Neuron (in vitro differentiated cells): ENCODE measurements at regions not wholly inside any gene's neighbourhood (a gene's known extent, or its start where the extent isn't known, plus 50 kb on each side); places are given as distances from the start of the nearest gene placed in this dataset.

ENCODE experiments used
- H2AFZ ChIP-seq: one replicate; pipeline ENCODE4 v1.6.1; 2013; ENCODE audit warnings: low read depth, mild to moderate bottlenecking, inconsistent platforms, low read length, moderate library complexity
- H3K27me3 ChIP-seq: one replicate; pipeline ENCODE4 v1.6.1; 2013; ENCODE audit warnings: low read length; ENCODE audit not compliant: insufficient read depth
- H3K36me3 ChIP-seq: one replicate; pipeline ENCODE4 v1.6.1; 2013; ENCODE audit warnings: low read length; ENCODE audit not compliant: insufficient read depth
- H3K4me1 ChIP-seq: one replicate; pipeline ENCODE4 v1.6.1; 2013; ENCODE audit warnings: low read length; ENCODE audit not compliant: insufficient read depth
- H3K4me3 ChIP-seq: 2 replicates; pipeline ENCODE4 v1.5.1; 2013; ENCODE audit warnings: mild to moderate bottlenecking, low read length, moderate library complexity
- H3K9me3 ChIP-seq: one replicate; pipeline ENCODE4 v1.6.1; 2013; ENCODE audit warnings: low read length

GRCh38 chr7:137172105-137172590 is 171.4 kb downstream of the PTN start:
- no peak overlapping the region for H2AFZ ChIP-seq
- H3K36me3 ChIP-seq, result no peaks in the 10 kb centered on the region
- no peaks in the 10 kb centered on the region for H3K9me3 ChIP-seq
- H3K27me3 ChIP-seq, result no peaks in the 10 kb centered on the region
- H3K4me1 ChIP-seq, result no peaks in the 10 kb centered on the region
- H3K4me3 ChIP-seq, result no peak overlapping the region

- no peaks in the 10 kb centered on the region for H3K9me3 ChIP-seq
- no peaks in the 10 kb centered on the region for H3K4me1 ChIP-seq
- H3K27me3 ChIP-seq, result no peaks in the 10 kb centered on the region
- no peaks in the 10 kb centered on the region for H3K36me3 ChIP-seq
- H3K4me3 ChIP-seq, result no peak overlapping the region
- no peak overlapping the region for H2AFZ ChIP-seq
These were observed 174.2 kb downstream of the PTN start for GRCh38 chr7:137169282-137169698.

- Histone ChIP-seq H3K36me3 (no peaks in the 10 kb centered on the region), H3K4me3 (no peak overlapping the region), H2AFZ (no peak overlapping the region), H3K4me1 (no peaks in the 10 kb centered on the region), H3K27me3 (no peaks in the 10 kb centered on the region), H3K9me3 (no peaks in the 10 kb centered on the region)
These were observed 175.9 kb downstream of the PTN start for GRCh38 chr7:137167609-137168008.

GRCh38 chr7:137166363-137166762 is 177.2 kb downstream of the PTN start:
- Histone ChIP-seq H3K36me3 (no peaks in the 10 kb centered on the region), H3K4me3 (no peak overlapping the region), H3K9me3 (no peaks in the 10 kb centered on the region), H2AFZ (no peak overlapping the region), H3K4me1 (no peaks in the 10 kb centered on the region), H3K27me3 (no peaks in the 10 kb centered on the region)

GRCh38 chr7:137165786-137166185 is 177.7 kb downstream of the PTN start:
- Histone ChIP-seq H2AFZ (no peak overlapping the region), H3K9me3 (no peaks in the 10 kb centered on the region), H3K27me3 (no peaks in the 10 kb centered on the region), H3K4me1 (no peaks in the 10 kb centered on the region), H3K36me3 (no peaks in the 10 kb centered on the region), H3K4me3 (no peak overlapping the region)

- no peak overlapping the region for H3K4me3 ChIP-seq
These were observed 178.3 kb downstream of the PTN start for GRCh38 chr7:137165241-137165640.

GRCh38 chr7:137164251-137164650 is 179.3 kb downstream of the PTN start:
- no peaks in the 10 kb centered on the region for H3K4me1 ChIP-seq
- H3K4me3 ChIP-seq, result no peak overlapping the region
- no peaks in the 10 kb centered on the region for H3K27me3 ChIP-seq
- H3K36me3 ChIP-seq, result no peaks in the 10 kb centered on the region
- no peaks in the 10 kb centered on the region for H3K9me3 ChIP-seq
- no peak overlapping the region for H2AFZ ChIP-seq

More at GRCh38 chr7:137165241-137165640, 178.3 kb downstream of the PTN start:
- Histone ChIP-seq H2AFZ (no peak overlapping the region), H3K36me3 (no peaks in the 10 kb centered on the region), H3K27me3 (no peaks in the 10 kb centered on the region), H3K4me1 (no peaks in the 10 kb centered on the region), H3K9me3 (no peaks in the 10 kb centered on the region)

- H3K36me3 ChIP-seq, result no peaks in the 10 kb centered on the region
- H2AFZ ChIP-seq, result no peak overlapping the region
- no peaks in the 10 kb centered on the region for H3K9me3 ChIP-seq
- no peaks in the 10 kb centered on the region for H3K4me1 ChIP-seq
- H3K27me3 ChIP-seq, result no peaks in the 10 kb centered on the region
- no peak overlapping the region for H3K4me3 ChIP-seq
These were observed 183.3 kb downstream of the PTN start for GRCh38 chr7:137160236-137160635.

GRCh38 chr7:137157256-137157655 is 186.3 kb downstream of the PTN start:
- H3K27me3 ChIP-seq, result no peaks in the 10 kb centered on the region
- no peaks in the 10 kb centered on the region for H3K4me1 ChIP-seq
- no peak overlapping the region for H3K4me3 ChIP-seq
- no peaks in the 10 kb centered on the region for H3K9me3 ChIP-seq
- H2AFZ ChIP-seq, result no peak overlapping the region
- no peaks in the 10 kb centered on the region for H3K36me3 ChIP-seq

- Histone ChIP-seq H2AFZ (no peak overlapping the region), H3K9me3 (no peaks in the 10 kb centered on the region), H3K4me1 (no peaks in the 10 kb centered on the region), H3K27me3 (no peaks in the 10 kb centered on the region), H3K4me3 (no peak overlapping the region), H3K36me3 (no peaks in the 10 kb centered on the region)
These were observed 191.9 kb downstream of the PTN start for GRCh38 chr7:137151690-137152052.

GRCh38 chr7:137151041-137151689 is 192.4 kb downstream of the PTN start:
- H3K36me3 ChIP-seq, result no peaks in the 10 kb centered on the region
- no peaks in the 10 kb centered on the region for H3K27me3 ChIP-seq
- no peaks in the 10 kb centered on the region for H3K9me3 ChIP-seq
- H3K4me3 ChIP-seq, result no peak overlapping the region
- H2AFZ ChIP-seq, result peak overlapping the region; percentile 51
- no peaks in the 10 kb centered on the region for H3K4me1 ChIP-seq

- no peaks in the 10 kb centered on the region for H3K27me3 ChIP-seq
- no peak overlapping the region for H3K4me3 ChIP-seq
- no peaks in the 10 kb centered on the region for H3K9me3 ChIP-seq
- H3K36me3 ChIP-seq, result no peaks in the 10 kb centered on the region
- H3K4me1 ChIP-seq, result no peaks in the 10 kb centered on the region
- no peak overlapping the region for H2AFZ ChIP-seq
These were observed 196.2 kb downstream of the PTN start for GRCh38 chr7:137147338-137147720.

- Histone ChIP-seq H3K4me1 (no peaks in the 10 kb centered on the region), H2AFZ (no peak overlapping the region), H3K27me3 (no peaks in the 10 kb centered on the region), H3K9me3 (no peaks in the 10 kb centered on the region), H3K4me3 (no peak overlapping the region), H3K36me3 (no peaks in the 10 kb centered on the region)
These were observed 196.8 kb downstream of the PTN start for GRCh38 chr7:137146552-137147337.
